GM18909 (cell line): ENCODE measurements at regions not wholly inside any gene's neighbourhood (a gene's known extent, or its start where the extent isn't known, plus 50 kb on each side); places are given as distances from the start of the nearest gene placed in this dataset.
A peak's percentile ranks its signal among the peaks of the same experiment; 100 is the strongest.
"Not testable (repeated sequence)": the region's sequence is repeated elsewhere in the genome, so short reads cannot be mapped to it uniquely, and the experiment has no call there.

ENCODE experiments used
- ATAC-seq: cut with Tn5 transposase; IDR thresholded peaks from one replicate; pipeline ENCODE4 v1.9.1; 2021; ENCODE audit warnings: mild to moderate bottlenecking; ENCODE audit not compliant: unreplicated experiment, poor library complexity

DNA sequence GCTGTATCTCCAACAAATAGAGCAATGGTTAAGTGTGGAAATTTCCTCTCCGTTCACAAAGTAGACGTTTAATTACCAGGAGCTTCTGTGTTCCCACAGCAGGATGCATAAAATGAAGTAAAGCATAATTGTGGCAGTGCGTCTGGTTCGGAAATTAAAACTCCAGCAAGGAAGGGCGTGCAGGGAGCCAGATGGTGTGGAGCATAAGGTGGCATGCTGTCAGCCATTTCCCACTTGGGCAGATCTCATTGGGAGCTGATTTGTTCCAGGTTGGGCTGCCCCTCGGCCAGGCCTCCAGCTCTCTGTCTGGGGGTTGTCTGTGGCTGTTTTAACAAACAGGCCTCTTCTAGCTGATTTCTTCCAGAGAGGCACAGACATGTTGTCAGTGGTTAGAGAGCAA, 182.1 kb upstream of the CLNK start:
- ATAC-seq, result no peak

DNA sequence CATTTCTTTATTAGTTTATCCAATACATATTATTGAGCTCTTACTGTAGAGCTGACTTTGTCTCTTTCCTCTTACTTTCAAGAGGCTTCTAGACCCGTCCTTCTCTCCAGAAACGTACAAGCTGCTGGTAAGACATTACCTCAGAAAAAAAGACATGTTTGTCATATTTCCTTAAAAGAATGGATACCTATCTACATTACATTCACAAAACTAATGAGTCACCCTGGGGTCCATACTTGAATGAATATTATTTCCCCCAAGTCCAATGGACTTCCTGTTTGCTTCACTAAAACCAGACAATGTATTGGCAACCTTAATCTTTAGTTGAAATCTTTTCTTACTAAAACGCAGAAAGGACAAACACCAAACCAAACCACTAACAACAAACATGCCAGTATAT, 176.5 kb upstream of the CLNK start:
- no peak for ATAC-seq

- ATAC-seq, result no peak
These were observed 171.8 kb upstream of the CLNK start for GRCh38 chr4:10856271-10856782.

DNA sequence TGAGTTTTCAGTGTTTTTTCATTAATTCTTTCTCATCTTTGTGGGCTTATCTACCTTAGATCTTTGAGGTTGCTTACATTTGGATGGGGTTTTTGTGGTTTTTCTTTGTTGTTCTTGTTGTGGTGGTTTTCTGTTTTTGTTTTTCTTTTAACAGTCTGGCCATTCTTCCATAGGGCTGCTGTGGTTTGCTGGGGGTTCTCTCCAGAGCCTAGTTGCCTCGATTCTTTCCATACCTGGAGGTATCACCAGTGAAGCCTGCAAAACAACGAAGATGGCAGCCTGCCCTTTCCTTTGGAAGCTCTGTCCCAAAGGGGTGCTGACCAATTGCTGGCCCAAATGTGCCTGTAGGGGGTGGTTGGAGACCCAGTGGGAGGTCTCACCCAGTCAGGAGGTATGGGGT, 168.6 kb upstream of the CLNK start:
- ATAC-seq, result no peak

DNA sequence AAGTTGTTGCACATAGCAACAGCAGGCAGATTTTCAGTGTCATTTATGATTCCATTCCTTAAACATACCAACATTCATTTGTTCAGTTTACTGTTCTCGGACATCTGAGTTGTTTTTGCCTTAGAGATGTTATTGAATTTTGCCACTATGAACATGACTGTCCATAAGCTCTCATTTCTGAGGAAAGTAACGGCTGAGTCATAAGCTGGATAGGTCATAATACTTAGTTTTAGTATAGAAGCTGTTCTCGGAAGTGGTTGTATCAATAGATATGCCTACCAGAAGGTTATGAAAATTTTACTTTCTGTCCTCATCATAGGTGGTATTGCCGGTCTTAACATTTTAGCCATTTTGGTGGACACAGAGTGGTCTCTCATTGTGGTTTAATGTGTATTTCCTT, 157.1 kb upstream of the CLNK start:
- no peak for ATAC-seq

DNA sequence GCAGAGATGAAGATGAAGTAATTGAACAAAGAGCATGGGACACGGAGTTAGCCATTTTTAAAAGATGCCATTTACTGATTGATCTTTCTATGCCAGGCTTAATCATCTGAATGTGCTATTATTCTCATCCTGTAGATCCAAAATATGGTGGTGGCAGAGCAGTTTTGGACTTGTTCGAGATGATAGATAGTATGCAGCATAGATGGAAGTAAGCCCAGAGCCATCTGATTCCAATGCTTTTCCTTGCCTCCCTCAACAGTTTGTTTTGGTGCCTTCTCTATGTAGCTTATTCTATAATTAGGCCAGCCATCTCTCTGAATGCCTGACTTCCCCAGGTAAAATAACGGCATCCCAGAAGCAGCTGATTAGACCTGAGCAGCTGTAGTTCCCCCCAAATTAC, 152.6 kb upstream of the CLNK start:
- no peak for ATAC-seq

GRCh38 chr4:10832806-10833628, 148.4 kb upstream of the CLNK start:
- no peak for ATAC-seq

DNA sequence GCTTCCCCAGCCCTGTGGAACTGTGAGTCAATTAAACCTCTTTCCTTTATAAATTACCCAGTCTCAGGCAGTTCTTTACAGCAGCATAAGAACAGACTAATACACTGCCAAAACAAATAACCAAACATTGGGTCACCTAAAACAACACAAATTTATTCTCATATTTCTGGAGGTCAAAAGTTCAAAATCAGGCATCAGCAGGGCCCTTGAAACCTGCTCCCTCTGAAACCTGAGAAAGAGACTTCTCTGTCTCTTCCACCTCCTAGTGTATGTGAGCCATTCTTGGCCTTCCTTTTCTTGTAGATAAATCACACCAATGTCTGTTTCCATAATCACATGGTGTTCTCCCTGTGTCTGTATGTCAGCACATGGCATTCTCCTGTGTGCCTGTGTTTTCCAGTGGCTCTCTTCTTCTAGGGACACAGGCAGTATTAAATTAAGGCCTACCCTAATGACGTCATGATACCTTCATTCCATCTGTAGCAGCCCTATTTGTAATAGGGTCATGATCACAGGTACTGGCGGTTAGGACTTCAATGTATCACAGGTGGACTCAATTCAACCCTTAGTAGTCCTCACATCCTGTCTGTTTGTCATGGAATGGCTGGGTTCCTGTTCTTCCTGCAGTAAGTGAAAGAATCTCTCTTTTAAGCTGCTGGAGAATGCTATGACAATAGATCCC, 147.3 kb upstream of the CLNK start:
- ATAC-seq, result no peak

DNA sequence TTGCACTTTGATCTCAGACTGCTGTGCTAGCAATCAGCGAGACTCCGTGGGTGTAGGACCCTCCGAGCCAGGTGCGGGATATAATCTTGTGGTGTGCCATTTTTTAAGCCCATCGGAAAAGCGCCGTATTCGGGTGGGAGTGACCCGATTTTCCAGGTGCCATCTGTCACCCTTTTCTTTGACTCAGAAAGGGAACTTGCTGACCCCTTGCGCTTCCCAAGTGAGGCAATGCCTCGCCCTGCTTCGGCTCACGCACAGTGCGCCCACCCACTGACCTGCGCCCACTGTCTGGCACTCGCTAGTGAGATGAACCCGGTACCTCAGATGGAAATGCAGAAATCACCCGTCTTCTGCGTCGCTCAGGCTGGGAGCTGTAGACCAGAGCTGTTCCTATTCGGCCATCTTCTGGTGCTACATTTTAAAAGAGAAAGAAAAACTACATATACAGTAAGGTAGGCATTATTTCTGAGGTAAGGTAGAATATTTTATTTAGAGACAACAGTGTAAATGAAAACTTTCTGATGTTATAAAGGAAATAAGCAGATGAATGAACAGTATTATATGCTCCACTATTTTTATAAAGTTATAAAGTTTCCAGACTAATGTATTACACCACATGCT, 144.5 kb upstream of the CLNK start:
- not testable (repeated sequence) for ATAC-seq

DNA sequence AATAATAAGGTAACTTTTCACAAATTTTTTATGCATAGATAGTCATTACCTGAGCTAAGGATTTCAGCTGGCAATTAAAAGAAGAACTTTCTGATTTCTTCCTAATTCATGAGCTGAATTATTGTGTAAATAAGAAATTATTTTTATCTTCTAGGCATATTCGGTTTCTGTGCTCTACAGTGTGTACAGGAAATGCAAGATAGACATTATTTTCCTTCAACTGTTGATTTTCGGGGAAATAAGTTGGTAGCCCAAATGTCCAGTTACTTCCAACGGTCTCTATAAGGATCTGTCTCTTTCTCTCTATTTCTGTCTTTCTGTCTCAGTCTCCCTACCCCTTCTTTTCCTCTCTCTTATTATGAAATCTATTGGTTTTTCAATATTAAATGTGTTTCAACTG, 137.3 kb upstream of the CLNK start:
- ATAC-seq, result no peak

DNA sequence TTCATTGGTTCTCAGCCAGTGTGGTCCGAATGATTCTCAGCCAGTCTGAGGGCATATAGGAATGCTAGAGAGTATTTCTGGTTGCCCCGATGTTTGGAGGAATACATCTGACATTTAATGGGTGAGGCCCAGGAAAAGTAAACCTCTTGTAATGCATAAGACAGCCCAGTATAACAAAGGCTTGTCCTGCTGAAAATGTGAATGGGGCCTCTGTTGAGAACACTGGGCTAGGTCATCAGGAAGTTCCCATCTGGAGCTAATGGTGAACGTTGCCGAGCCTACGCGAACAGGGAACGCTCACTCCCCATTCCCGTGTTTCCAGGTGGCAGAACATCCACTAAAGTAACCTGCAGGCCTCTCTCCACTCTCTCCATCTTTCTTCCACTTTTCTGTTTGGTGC, 132.0 kb upstream of the CLNK start:
- no peak for ATAC-seq

GRCh38 chr4:10811991-10812390, 127.4 kb upstream of the CLNK start:
- ATAC-seq, result no peak

DNA sequence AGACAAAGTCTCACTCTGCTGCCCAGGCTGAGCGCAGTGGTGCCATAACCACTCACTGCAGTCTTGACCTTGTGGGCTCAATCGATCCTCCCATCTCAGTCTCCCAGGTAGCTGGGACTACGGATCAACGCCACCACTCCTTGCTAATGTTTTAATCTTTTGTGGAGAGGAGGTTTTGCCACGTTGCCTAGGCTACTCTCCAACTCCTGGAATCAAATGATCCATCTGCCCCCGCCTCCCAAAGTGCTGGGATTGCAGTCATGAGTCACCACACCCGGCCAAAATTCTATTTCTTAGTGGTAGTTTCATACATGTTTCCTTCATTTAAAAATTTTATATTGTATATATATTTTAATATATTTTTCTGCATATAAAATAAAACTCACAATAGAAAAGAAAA, 125.8 kb upstream of the CLNK start:
- peak; percentile 8 for ATAC-seq

DNA sequence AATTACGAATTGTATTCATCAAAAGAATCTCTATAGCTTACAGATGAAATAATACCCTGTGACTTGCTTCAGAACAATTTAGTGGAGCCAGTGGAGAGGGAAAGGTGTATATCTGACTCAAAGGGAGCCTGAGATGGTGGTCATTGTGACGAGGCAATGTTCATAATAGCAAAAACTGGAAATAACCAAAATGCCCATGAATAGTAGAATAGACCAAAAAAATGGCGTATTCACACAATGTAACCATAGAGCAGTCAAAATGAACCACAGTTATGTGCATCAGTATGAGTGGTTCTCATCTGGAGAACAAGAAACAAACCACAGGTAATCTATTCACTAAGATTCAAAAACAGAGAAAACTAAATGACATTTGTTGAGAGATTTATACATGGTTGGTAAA, 125.3 kb upstream of the CLNK start:
- peak; percentile 48 for ATAC-seq

DNA sequence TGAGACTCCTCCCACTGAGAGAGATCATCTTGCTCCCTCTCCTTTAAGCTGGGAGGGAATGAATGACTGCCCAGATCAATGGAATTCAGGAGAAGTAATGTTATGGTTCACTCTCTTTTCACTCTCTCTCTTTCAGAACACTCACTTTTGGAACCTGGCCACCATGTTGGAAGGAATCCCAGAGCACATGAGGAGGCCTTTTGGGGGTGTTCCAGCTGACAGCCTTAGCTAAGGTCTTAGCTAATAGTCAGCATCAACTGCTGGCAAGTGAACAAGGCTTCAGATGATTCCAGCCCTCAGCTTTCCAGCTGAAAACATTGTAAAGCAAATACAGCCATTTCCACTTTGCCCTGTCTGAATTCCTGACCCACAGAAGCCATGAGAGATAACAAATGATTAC, 124.0 kb upstream of the CLNK start:
- ATAC-seq, result no peak

GRCh38 chr4:10806953-10807645, 122.5 kb upstream of the CLNK start:
- ATAC-seq, result no peak

DNA sequence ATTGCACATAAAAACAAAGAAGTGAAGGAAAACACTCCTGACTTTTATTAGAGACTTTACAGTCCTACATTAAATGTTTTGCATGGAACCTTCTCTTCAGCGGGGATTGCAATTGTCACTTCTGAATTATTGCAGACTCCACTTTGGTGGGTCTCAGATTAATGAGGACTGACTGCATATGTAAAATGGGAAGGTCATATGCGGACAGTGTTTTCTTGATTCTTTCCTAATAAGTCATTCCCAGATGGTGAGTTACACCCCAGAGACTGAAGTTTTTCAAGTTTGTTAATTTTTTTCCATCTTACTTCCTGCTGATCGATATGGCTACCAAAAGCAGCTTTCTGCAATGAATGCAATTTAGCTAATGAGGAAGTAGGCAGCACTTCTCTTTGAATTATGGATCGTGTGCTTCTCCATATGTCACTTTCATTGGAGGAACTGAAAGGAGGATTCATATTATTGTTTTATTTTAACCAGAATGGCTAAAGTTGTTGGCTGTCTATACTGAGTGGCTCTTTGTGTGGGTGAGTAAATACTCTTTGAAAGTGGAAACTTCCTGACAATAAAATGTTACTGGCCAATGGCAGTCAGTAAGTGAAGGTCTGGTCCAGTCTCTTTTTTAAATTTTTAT, 119.3 kb upstream of the CLNK start:
- ATAC-seq, result peak; percentile 45

- ATAC-seq, result no peak
These were observed 102.8 kb upstream of the CLNK start for GRCh38 chr4:10787365-10787764.

DNA sequence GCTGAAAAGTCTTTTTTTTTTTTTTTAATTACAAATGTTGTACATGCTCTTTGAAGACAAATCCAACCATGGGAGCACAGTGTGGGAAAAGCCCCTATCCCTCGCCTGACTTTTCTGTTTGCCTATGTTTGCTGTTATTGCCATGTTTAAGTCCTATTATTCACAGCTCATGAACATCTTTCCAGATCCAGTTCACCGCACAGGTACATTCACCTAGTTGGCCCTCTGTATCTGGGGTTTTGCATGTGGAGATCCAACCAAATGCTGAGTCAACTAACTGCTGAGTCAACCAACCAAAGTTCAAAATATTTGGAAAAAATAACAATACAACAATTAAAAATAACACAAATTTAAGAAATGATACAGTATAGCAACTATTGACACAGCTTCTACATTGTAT, 100.1 kb upstream of the CLNK start:
- no peak for ATAC-seq

DNA sequence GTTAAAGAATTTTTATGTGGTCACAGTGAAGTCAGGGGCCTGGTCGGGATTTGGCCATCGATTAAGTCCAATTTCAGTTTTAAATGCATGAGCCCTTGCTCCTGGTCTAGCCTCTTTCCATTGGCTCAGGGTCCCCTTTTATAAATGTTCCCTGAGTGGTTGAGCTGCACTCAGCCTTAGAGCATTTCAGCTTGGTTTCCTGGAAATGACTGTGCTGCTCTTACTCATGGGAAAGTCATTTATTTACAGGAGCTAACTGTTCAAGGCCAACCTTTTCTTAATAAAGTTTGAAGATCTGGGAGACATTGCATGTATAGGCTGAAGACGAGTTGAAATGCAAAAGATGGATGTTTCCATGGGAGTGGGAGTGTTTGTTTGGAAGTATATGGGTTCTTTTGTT, 98.8 kb upstream of the CLNK start:
- ATAC-seq, result no peak
